ENCODE measurements at regions not wholly inside any gene's neighbourhood (a gene's known extent, or its start where the extent isn't known, plus 50 kb on each side); places are given as distances from the start of the nearest gene placed in this dataset.
"Not testable (repeated sequence)": the region's sequence is repeated elsewhere in the genome, so short reads cannot be mapped to it uniquely, and the experiment has no call there.

GRCh38 chr3:56954125-56954524 is 106.3 kb upstream of the SPATA12 start:
- DNase-seq = no peak

GRCh38 chr3:56952846-56953245 is 107.6 kb upstream of the SPATA12 start:
- no peak for DNase-seq

GRCh38 chr3:56952061-56952460 is 108.4 kb upstream of the SPATA12 start:
- DNase-seq = no peak

- DNase-seq = no peak
Observed at GRCh38 chr3:56951366-56951765, 109.1 kb upstream of the SPATA12 start.

- DNase-seq = not testable (repeated sequence)
Observed at GRCh38 chr3:56945378-56945777, 115.1 kb upstream of the SPATA12 start.

- no peak for DNase-seq
Observed at GRCh38 chr3:56942523-56942922, 117.9 kb upstream of the SPATA12 start.

GRCh38 chr3:56940976-56941375 is 119.5 kb upstream of the SPATA12 start:
- no peak for DNase-seq

GRCh38 chr3:56940321-56940720 is 120.1 kb upstream of the SPATA12 start:
- DNase-seq = no peak

- no peak for DNase-seq
Observed at GRCh38 chr3:56939834-56940233, 120.6 kb upstream of the SPATA12 start.

GRCh38 chr3:56938530-56938929 is 121.9 kb upstream of the SPATA12 start:
- no peak for DNase-seq

- no peak for DNase-seq
Observed at GRCh38 chr3:56937580-56937979, 122.9 kb upstream of the SPATA12 start.

- DNase-seq = no peak
Observed at GRCh38 chr3:56935811-56936210, 124.7 kb upstream of the SPATA12 start.

GRCh38 chr3:56934481-56934880 is 126.0 kb upstream of the SPATA12 start:
- DNase-seq = not testable (repeated sequence)

- no peak for DNase-seq
Observed at GRCh38 chr3:56933803-56934202, 126.7 kb upstream of the SPATA12 start.

GRCh38 chr3:56932866-56933265 is 127.6 kb upstream of the SPATA12 start:
- no peak for DNase-seq

- no peak for DNase-seq
Observed at GRCh38 chr3:56931836-56932235, 128.6 kb upstream of the SPATA12 start.

GRCh38 chr3:56930706-56931105 is 129.0 kb upstream of the ARHGEF3 start:
- no peak for DNase-seq

GRCh38 chr3:56929809-56930615 is 128.3 kb upstream of the ARHGEF3 start:
- DNase-seq = no peak

GRCh38 chr3:56928379-56929068 is 126.8 kb upstream of the ARHGEF3 start:
- peak; percentile 9 for DNase-seq

GRCh38 chr3:56927855-56928254 is 126.1 kb upstream of the ARHGEF3 start:
- DNase-seq = no peak

GRCh38 chr3:56926947-56927282 is 125.2 kb upstream of the ARHGEF3 start:
- no peak for DNase-seq

- peak; percentile 80 for DNase-seq
Observed at GRCh38 chr3:56926243-56926946, 124.6 kb upstream of the ARHGEF3 start.

- not testable (repeated sequence) for DNase-seq
Observed at GRCh38 chr3:56924700-56925099, 123.0 kb upstream of the ARHGEF3 start.

All from fibroblast of skin of abdomen (primary cell).